Heart right ventricle (tissue), 16 donors: ENCODE measurements at regions not wholly inside any gene's neighbourhood (a gene's known extent, or its start where the extent isn't known, plus 50 kb on each side); places are given as distances from the start of the nearest gene placed in this dataset.
"Not testable (repeated sequence)": the region's sequence is repeated elsewhere in the genome, so short reads cannot be mapped to it uniquely, and the experiment has no call there.

Experiments
- ATAC-seq, 8 donors: fragments of 200-7000 bp; cut with Tn5 transposase; one replicate each; pipeline ENCODE4 v1.9.1; 2020; ENCODE audit warnings: mild to moderate bottlenecking in 8 of 8, moderate library complexity in 8 of 8, moderate number of reproducible peaks in 1 of 8
- DNase-seq, 2 donors: peaks; one replicate each; pipeline ENCODE4 v3.0.0-alpha.2; 2020
- H3K27ac ChIP-seq, 10 donors: fragments of 200-600 bp; sonication (generic) in 2 of 10; one replicate each; pipeline versions ENCODE4 v1.5.0 to v1.8.0; 2020 to 2022; ENCODE audit warnings: mild to moderate bottlenecking in 3 of 10
- H3K27me3 ChIP-seq, 7 donors: fragments of 200-600 bp; one replicate each; pipeline ENCODE4 v1.8.0; 2021 to 2022; ENCODE audit warnings: mild to moderate bottlenecking in 2 of 7
- H3K36me3 ChIP-seq, 9 donors: fragments of 200-600 bp; sonication (generic) in 1 of 9; one replicate each; pipeline versions ENCODE4 v1.5.0 to v1.8.0; 2020 to 2022; ENCODE audit warnings: mild to moderate bottlenecking in 2 of 9
- H3K4me1 ChIP-seq, 9 donors: fragments of 200-600 bp; sonication (generic) in 1 of 9; one replicate each; pipeline versions ENCODE4 v1.5.0 to v1.8.0; 2020 to 2022; ENCODE audit warnings: mild to moderate bottlenecking in 4 of 9
- H3K4me3 ChIP-seq, 10 donors: fragments of 200-600 bp; sonication (generic) in 2 of 10; one replicate each; pipeline versions ENCODE4 v1.5.0 to v1.8.0; 2020 to 2022; ENCODE audit warnings: mild to moderate bottlenecking in 7 of 10, moderate library complexity in 2 of 10
- H3K9me3 ChIP-seq, 11 donors: fragments of 200-600 bp in 10 of 11; sonication (generic) in 2 of 11; one replicate each; pipeline versions ENCODE4 v1.5.0 to v1.8.0; 2013 to 2022; ENCODE audit warnings: mild to moderate bottlenecking in 2 of 11, control low read depth in 1 of 11, moderate library complexity in 1 of 11
- WGBS, 2 donors: extraction: QIAGEN DNeasy Blood & Tissue Kit; methylation state at CpG; one replicate each; pipeline ENCODE4 v1.1.7; 2013; ENCODE audit warnings: inconsistent platforms in 1 of 2; 5-methylcytosine and 5-hydroxymethylcytosine counted together
- intact Hi-C, 10 donors: fragments of 100-400 bp; cut with DNase I; formaldehyde crosslinking; loops; one replicate each; pipeline versions ENCODE4 v1.11.1 to v1.14.2; 2022
- TF ChIP-seq, protein P1 (sequence below), 9 donors: fragments of 200-600 bp; sonication (generic) in 2 of 9; IDR thresholded peaks; one replicate each; pipeline versions ENCODE4 v1.5.0 to v1.8.0; 2021 to 2022; ENCODE audit warnings: antibody characterized with exemption in 9 of 9, mild to moderate bottlenecking in 5 of 9, moderate library complexity in 1 of 9
- donor health status: Arrhythmogenic right ventricular cardiomyopathy.
- donor health status: ischemic (EF 13 %, LVEDD 7.1; RV severe dilation, severe dysfunction).
- donor health status: healthy with polysubstance abuse.
- donor health status: DM: no; HTN: yes; CAD: no.
- donor health status: DM: no; HTN: no; CAD: no.
- donor health status: ischemic (EF 25% LVEDD 6.9; RV normal size, moderate dysfunction).
- donor health status: ischemic (EF 25% LVEDD 5.7; RV mildly dilated, moderate dysfunction).
- donor health status: healthy.
- donor health status: DM: yes; HTN: yes; CAD: no.
- donor health status: Ischemic cardiomyopathy.
- donor health status: ischemic (EF 35%, LVEDD 5.7; RV mildly dilated, moderate dysfunction).
- donor health status: nonischemic (EF 11% LVEDD 7.7; RV severe dilation, severe dysfunction).
- donor health status: DM: yes; HTN: yes; CAD: no.
- donor health status: PGD.
- donor health status: ischemic (EF 29% LVEDD 5.4; RV normal size, mild dysfunction).
- donor health status: nonischemic (EF 23%, LVEDD 6.1; RV moderate dilation, normal function).

DNA sequence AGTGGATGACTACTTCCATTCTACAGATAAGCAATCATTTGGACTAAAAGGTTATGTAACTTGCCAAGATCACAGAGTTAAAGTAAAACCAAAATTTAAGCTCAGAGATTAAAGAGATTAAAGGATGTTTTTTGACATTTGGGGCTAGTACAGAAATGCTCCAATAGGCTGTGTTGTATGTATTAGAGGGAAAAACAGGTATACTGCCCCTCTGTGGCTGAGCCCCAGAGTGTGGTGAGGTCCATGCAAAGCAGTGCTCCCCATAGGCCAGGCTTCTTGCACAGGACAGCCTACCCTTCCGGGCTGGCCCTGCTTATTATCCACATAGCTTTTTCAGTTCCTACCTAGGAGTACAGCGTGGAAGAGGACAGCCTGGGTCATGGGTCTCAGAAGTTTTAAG lies 322.8 kb downstream of the POM121L12 start:
- DNase-seq, result no peak
- Histone ChIP-seq H3K9me3 (peaks cover 0 to 11% (median 0%) of the 10 kb centered on the region in 11 donors), H3K36me3 (no peaks in the 10 kb centered on the region), H3K27me3 (no peaks in the 10 kb centered on the region), H3K27ac (no peak overlapping the region), H3K4me3 (no peak overlapping the region), H3K4me1 (no peaks in the 10 kb centered on the region)
- intact Hi-C loops, result no loop called here
- peak in 3 of 8 donors; percentile 37 to 53 (median 46) for ATAC-seq
- 68 to 70% methylated on average over 2 of the region's 2 CpGs for WGBS, 2 donors
- TF ChIP-seq, protein P1, sequence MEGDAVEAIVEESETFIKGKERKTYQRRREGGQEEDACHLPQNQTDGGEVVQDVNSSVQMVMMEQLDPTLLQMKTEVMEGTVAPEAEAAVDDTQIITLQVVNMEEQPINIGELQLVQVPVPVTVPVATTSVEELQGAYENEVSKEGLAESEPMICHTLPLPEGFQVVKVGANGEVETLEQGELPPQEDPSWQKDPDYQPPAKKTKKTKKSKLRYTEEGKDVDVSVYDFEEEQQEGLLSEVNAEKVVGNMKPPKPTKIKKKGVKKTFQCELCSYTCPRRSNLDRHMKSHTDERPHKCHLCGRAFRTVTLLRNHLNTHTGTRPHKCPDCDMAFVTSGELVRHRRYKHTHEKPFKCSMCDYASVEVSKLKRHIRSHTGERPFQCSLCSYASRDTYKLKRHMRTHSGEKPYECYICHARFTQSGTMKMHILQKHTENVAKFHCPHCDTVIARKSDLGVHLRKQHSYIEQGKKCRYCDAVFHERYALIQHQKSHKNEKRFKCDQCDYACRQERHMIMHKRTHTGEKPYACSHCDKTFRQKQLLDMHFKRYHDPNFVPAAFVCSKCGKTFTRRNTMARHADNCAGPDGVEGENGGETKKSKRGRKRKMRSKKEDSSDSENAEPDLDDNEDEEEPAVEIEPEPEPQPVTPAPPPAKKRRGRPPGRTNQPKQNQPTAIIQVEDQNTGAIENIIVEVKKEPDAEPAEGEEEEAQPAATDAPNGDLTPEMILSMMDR (IDR thresholded peaks at IDR 0.05), result peak in 1 of 9 donors; percentile 11

DNA sequence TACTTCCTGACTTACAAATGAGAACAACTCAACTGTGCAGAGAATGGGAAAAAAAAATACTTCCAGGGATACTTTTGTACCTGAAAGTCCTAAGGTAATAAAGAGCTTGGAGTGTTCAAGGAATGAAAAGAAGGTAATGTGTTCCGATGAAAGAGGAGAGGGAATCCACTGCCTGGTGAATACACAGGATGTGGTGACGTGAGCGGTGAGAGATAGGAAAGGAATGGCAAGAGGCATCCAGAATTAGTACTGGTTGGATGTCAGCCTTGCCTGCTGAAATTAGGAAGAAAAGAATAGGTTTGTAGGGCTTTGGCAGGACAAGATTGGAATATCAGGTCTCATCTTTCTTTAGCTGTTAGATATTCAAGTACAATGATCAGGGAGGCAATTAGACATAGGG lies 347.7 kb downstream of the POM121L12 start:
- intact Hi-C loops, result no loop called here
- no peaks in the 10 kb centered on the region for H3K27me3 ChIP-seq
- DNase-seq (no peak), ATAC-seq (peak in 2 of 8 donors; percentile 58 to 71)
- H3K9me3 ChIP-seq, result peaks cover 0 to 21% (median 0%) of the 10 kb centered on the region in 11 donors
- H3K36me3 ChIP-seq, result no peaks in the 10 kb centered on the region
- 30 to 35% methylated on average over 3 of the region's 3 CpGs for WGBS, 2 donors
- no peaks in the 10 kb centered on the region for H3K4me1 ChIP-seq
- H3K4me3 ChIP-seq, result no peak overlapping the region
- TF ChIP-seq, protein P1 (IDR thresholded peaks at IDR 0.05), result no peak
- H3K27ac ChIP-seq, result no peak overlapping the region

DNA sequence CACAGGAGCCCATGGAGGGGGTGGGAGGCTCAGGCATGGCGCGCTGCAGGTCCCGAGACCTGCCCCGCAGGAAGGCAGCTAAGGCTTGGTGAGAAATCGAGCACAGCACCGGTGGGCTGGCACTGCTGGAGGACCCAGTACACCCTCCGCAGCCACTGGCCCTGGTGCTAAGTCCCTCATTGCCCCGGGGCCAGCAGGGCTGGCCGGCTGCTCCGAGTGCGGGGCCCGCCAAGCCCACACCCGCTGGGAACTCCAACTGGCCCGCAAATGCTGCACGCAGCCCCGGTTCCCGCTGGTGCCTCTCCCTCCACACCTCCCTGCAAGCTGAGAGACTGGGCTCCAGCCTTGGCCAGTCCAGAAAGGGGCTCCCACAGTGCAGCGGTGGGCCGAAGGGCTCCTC lies 349.8 kb downstream of the POM121L12 start:
- DNase-seq, H3K4me3 ChIP-seq, H3K36me3 ChIP-seq, ATAC-seq, H3K4me1 ChIP-seq, intact Hi-C loops, H3K27me3 ChIP-seq, H3K27ac ChIP-seq: not testable (repeated sequence)
- H3K9me3 ChIP-seq, result peaks cover 0 to 21% (median 0%) of the 10 kb centered on the region in 11 donors
- WGBS, 2 donors, result 93 to 94% methylated on average over 18 to 19 of the region's 19 CpGs

GRCh38 chr7:53387515-53387914 lies 352.1 kb downstream of the POM121L12 start:
- H3K27ac ChIP-seq, result no peak overlapping the region
- H3K27me3 ChIP-seq, result no peaks in the 10 kb centered on the region
- peaks cover 0 to 17% (median 0%) of the 10 kb centered on the region in 11 donors for H3K9me3 ChIP-seq
- DNase-seq (no peak), ATAC-seq (no peak)
- no peaks in the 10 kb centered on the region for H3K4me1 ChIP-seq
- TF ChIP-seq, protein P1 (IDR thresholded peaks at IDR 0.05), result no peak
- 90 to 91% methylated on average over 12 of the region's 12 CpGs for WGBS, 2 donors
- no peak overlapping the region for H3K4me3 ChIP-seq
- H3K36me3 ChIP-seq, result no peaks in the 10 kb centered on the region
- intact Hi-C loops, result no loop called here

DNA sequence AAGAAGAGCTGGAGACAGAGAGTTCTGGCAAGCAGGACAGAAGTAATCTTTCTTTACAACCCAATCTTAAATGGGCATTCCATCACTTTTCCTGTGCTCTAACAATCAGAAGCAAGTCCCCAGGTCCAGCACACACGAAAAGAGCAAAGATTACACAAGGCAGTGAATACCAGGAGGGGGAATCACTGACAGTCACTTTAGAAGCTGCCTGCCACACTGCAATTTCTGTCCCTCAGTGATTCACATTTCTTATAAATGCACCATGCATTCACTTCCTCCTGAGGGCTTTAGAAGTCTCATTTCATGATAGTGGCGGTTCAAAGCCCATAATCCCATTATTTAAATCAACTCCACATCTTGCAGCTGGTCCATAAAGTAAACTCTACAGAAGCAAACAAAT lies 362.5 kb downstream of the POM121L12 start:
- Histone ChIP-seq H3K4me1 (no peaks in the 10 kb centered on the region), H3K27me3 (no peaks in the 10 kb centered on the region), H3K27ac (no peak overlapping the region), H3K36me3 (no peaks in the 10 kb centered on the region), H3K4me3 (no peak overlapping the region), H3K9me3 (peaks cover 0 to 24% (median 0%) of the 10 kb centered on the region in 11 donors)
- TF ChIP-seq, protein P1 (IDR thresholded peaks at IDR 0.05), result no peak
- 75 to 83% methylated on average over 2 of the region's 2 CpGs for WGBS, 2 donors
- ATAC-seq, result no peak
- no peak for DNase-seq
- intact Hi-C loops, result no loop called here
